Common myeloid progenitor, CD34-positive (primary cell): ENCODE measurements at regions not wholly inside any gene's neighbourhood (a gene's known extent, or its start where the extent isn't known, plus 50 kb on each side); places are given as distances from the start of the nearest gene placed in this dataset.

Experiments used
- CTCF ChIA-PET: fragments of 350-600 bp; sonication (Branson Sonifier 250); formaldehyde crosslinking; loops from one replicate; lab custom pipeline; 2021; ENCODE audit warnings: antibody characterized with exemption; lab: Charles Lee
- POLR2A ChIA-PET: fragments of 350-600 bp; sonication (Branson Sonifier 250); formaldehyde crosslinking; loops from one replicate; lab custom pipeline; 2021; ENCODE audit warnings: antibody characterized with exemption; lab: Charles Lee
- DNase-seq, 3 donors: peaks; one replicate each; pipeline versions ENCODE4 v3.0.0 to v3.0.0-alpha.2; 2013
- H3K27ac ChIP-seq, 2 experiments: 1 replicate in 1 of 2; 2 replicates in 1 of 2; pipeline ENCODE4 v1.7.0; 2013; ENCODE audit warnings: inconsistent platforms in 2 of 2, low read length in 2 of 2, mild to moderate bottlenecking in 2 of 2, low read depth in 1 of 2, moderate library complexity in 1 of 2; ENCODE audit not compliant: severe bottlenecking in 2 of 2, insufficient read depth in 1 of 2, poor library complexity in 1 of 2
- H3K27me3 ChIP-seq, 5 experiments: replicated peaks in 2 of 5; 1 replicate in 3 of 5; 2 replicates in 2 of 5; pipeline versions ENCODE4 v1.6.1 to v1.7.0; 2013; ENCODE audit warnings: low read length in 4 of 5, mild to moderate bottlenecking in 2 of 5, moderate library complexity in 2 of 5, inconsistent platforms in 1 of 5; ENCODE audit not compliant: insufficient read depth in 5 of 5, control insufficient read depth in 4 of 5
- H3K36me3 ChIP-seq, 4 experiments: 1 replicate in 2 of 4; 2 replicates in 2 of 4; pipeline versions ENCODE4 v1.6.1 to v1.7.0; 2013; ENCODE audit warnings: low read length in 3 of 4, control low read depth in 1 of 4, mild to moderate bottlenecking in 1 of 4; ENCODE audit not compliant: control insufficient read depth in 4 of 4, insufficient read depth in 4 of 4
- H3K4me1 ChIP-seq, 4 experiments: 1 replicate in 3 of 4; 2 replicates in 1 of 4; pipeline versions ENCODE4 v1.6.1 to v1.7.1; 2013; ENCODE audit warnings: low read length in 3 of 4, mild to moderate bottlenecking in 3 of 4, control low read depth in 1 of 4, inconsistent platforms in 1 of 4, moderate library complexity in 1 of 4; ENCODE audit not compliant: control insufficient read depth in 4 of 4, insufficient read depth in 4 of 4; ENCODE audit errors: control extremely low read depth in 1 of 4
- H3K4me3 ChIP-seq, 7 experiments: 1 replicate in 4 of 7; 2 replicates in 3 of 7; pipeline versions ENCODE4 v1.5.1 to v1.7.0; 2013; ENCODE audit warnings: mild to moderate bottlenecking in 7 of 7, low read length in 6 of 7, moderate library complexity in 6 of 7, inconsistent platforms in 2 of 7, low read depth in 2 of 7, control low read depth in 1 of 7; ENCODE audit not compliant: insufficient read depth in 4 of 7, control insufficient read depth in 1 of 7; ENCODE audit errors: extremely low read depth in 1 of 7
- H3K9me3 ChIP-seq, 5 experiments: 1 replicate in 4 of 5; 2 replicates in 1 of 5; pipeline versions ENCODE4 v1.6.1 to v1.7.1; 2013; ENCODE audit warnings: low read length in 4 of 5, mild to moderate bottlenecking in 2 of 5, inconsistent platforms in 1 of 5, low read depth in 1 of 5, moderate library complexity in 1 of 5; ENCODE audit not compliant: control insufficient read depth in 4 of 5, insufficient read depth in 2 of 5; ENCODE audit errors: control extremely low read depth in 1 of 5
- WGBS: methylation state at CpG from one replicate; pipeline ENCODE4 v1.1.5; 2013; ENCODE audit not compliant: insufficient coverage; 5-methylcytosine and 5-hydroxymethylcytosine counted together

- Histone ChIP-seq H3K4me3 (no peak overlapping the region), H3K27ac (no peak overlapping the region), H3K4me1 (no peaks in the 10 kb centered on the region), H3K9me3 (no peaks in the 10 kb centered on the region), H3K27me3 (no peaks in the 10 kb centered on the region), H3K36me3 (no peaks in the 10 kb centered on the region)
- POLR2A ChIA-PET, result no interaction called here
- 100% methylated on average over 2 of the region's 3 CpGs for WGBS
- DNase-seq, result no peak
- CTCF ChIA-PET, result no interaction called here
Measured at GRCh38 chr4:100576570-100576969, 58.7 kb upstream of the EMCN start.

- CTCF ChIA-PET, result no interaction called here
- no peak for DNase-seq
- Histone ChIP-seq H3K27me3 (no peaks in the 10 kb centered on the region), H3K36me3 (no peaks in the 10 kb centered on the region), H3K9me3 (no peaks in the 10 kb centered on the region), H3K4me1 (no peaks in the 10 kb centered on the region), H3K4me3 (no peak overlapping the region), H3K27ac (no peak overlapping the region)
- 80% methylated on average over 1 of the region's 2 CpGs for WGBS
- POLR2A ChIA-PET, result no interaction called here
Measured at GRCh38 chr4:100574607-100575006, 56.8 kb upstream of the EMCN start.

- H3K27ac ChIP-seq, result no peak overlapping the region
- no peak overlapping the region for H3K4me3 ChIP-seq
- no peak for DNase-seq
- 71% methylated on average over 1 of the region's 2 CpGs for WGBS
- H3K9me3 ChIP-seq, result no peaks in the 10 kb centered on the region
- ChIA-PET POLR2A (no interaction called here), CTCF (interaction anchor here (1.0 kb wide), 1 partner anchor 9 kb away, joined by 3 read pairs; no protein-coding TSS in a partner anchor)
- no peaks in the 10 kb centered on the region for H3K27me3 ChIP-seq
- no peaks in the 10 kb centered on the region for H3K4me1 ChIP-seq
- H3K36me3 ChIP-seq, result no peaks in the 10 kb centered on the region
Measured at GRCh38 chr4:100569196-100569595, 51.4 kb upstream of the EMCN start.
